GM23338 (cell line): ENCODE measurements at regions not wholly inside any gene's neighbourhood (a gene's known extent, or its start where the extent isn't known, plus 50 kb on each side); places are given as distances from the start of the nearest gene placed in this dataset.

Experiments
- ATAC-seq: fragments of 200-7000 bp; cut with Tn5 transposase; 3 replicates; pipeline ENCODE4 v1.9.1; 2020
- DNase-seq: peaks from one replicate; pipeline ENCODE4 v3.0.0-alpha.2; 2015; ENCODE audit warnings: low spot score
- H2AFZ ChIP-seq: fragments of 200-600 bp; sonication (generic); 2 replicates; pipeline ENCODE4 v1.8.0; 2016; ENCODE audit warnings: antibody characterized with exemption, mild to moderate bottlenecking, moderate library complexity
- H3F3A ChIP-seq: fragments of 200-600 bp; sonication (generic); replicated peaks from 2 replicates; pipeline ENCODE4 v1.8.0; 2017; ENCODE audit warnings: antibody characterized with exemption, mixed run types, low read depth
- H3K27ac ChIP-seq: fragments of 200-600 bp; sonication (generic); 2 replicates; pipeline ENCODE4 v1.6.1; 2016; ENCODE audit warnings: low read depth
- H3K27me3 ChIP-seq: fragments of 200-600 bp; sonication (generic); 2 replicates; pipeline ENCODE4 v1.8.0; 2016; ENCODE audit warnings: mild to moderate bottlenecking, mixed run types, moderate library complexity; ENCODE audit not compliant: insufficient read depth
- H3K36me3 ChIP-seq: fragments of 200-600 bp; sonication (generic); 2 replicates; pipeline ENCODE4 v1.8.0; 2016; ENCODE audit warnings: mild to moderate bottlenecking; ENCODE audit not compliant: insufficient read depth
- H3K4me1 ChIP-seq: fragments of 200-600 bp; sonication (generic); 2 replicates; pipeline ENCODE4 v1.8.0; 2016; ENCODE audit warnings: mild to moderate bottlenecking, moderate library complexity; ENCODE audit not compliant: insufficient read depth
- H3K4me2 ChIP-seq: fragments of 200-600 bp; sonication (generic); 2 replicates; pipeline ENCODE4 v1.7.1; 2017; ENCODE audit warnings: mixed run types
- H3K4me3 ChIP-seq: fragments of 200-600 bp; sonication (generic); 2 replicates; pipeline ENCODE4 v1.6.1; 2016; ENCODE audit warnings: mixed run types
- H3K79me2 ChIP-seq: fragments of 200-600 bp; sonication (generic); replicated peaks from 2 replicates; pipeline ENCODE4 v1.8.0; 2017; ENCODE audit warnings: mild to moderate bottlenecking; ENCODE audit not compliant: insufficient read depth
- H3K9me2 ChIP-seq: fragments of 200-600 bp; sonication (generic); 2 replicates; pipeline ENCODE4 v1.8.0; 2017; ENCODE audit not compliant: insufficient read depth
- H4K20me1 ChIP-seq: fragments of 200-600 bp; sonication (generic); replicated peaks from 2 replicates; pipeline ENCODE4 v1.8.0; 2017; ENCODE audit warnings: mild to moderate bottlenecking; ENCODE audit not compliant: insufficient read depth
- H3K27ac Mint-ChIP-seq: 2 replicates; pipeline ENCODE4 v1.8.0; 2020; ENCODE audit warnings: inconsistent platforms, mild to moderate bottlenecking, moderate library complexity, mixed read lengths
- H3K27me3 Mint-ChIP-seq: 3 replicates; pipeline ENCODE4 v1.8.0; 2022; ENCODE audit warnings: low read depth, mild to moderate bottlenecking, moderate library complexity, mixed read lengths, inconsistent platforms; ENCODE audit not compliant: insufficient read depth, poor library complexity
- H3K36me3 Mint-ChIP-seq: 3 replicates; pipeline ENCODE4 v1.8.0; 2021; ENCODE audit warnings: low read depth, mild to moderate bottlenecking, inconsistent platforms, moderate library complexity, mixed read lengths
- H3K4me1 Mint-ChIP-seq: 3 replicates; pipeline ENCODE4 v1.8.0; 2020; ENCODE audit warnings: mild to moderate bottlenecking, inconsistent platforms, mixed read lengths
- H3K4me3 Mint-ChIP-seq: 3 replicates; pipeline ENCODE4 v1.8.0; 2021; ENCODE audit warnings: moderate library complexity, mild to moderate bottlenecking, inconsistent platforms, mixed read lengths
- H3K9me3 Mint-ChIP-seq: 3 replicates; pipeline ENCODE4 v1.8.0; 2020; ENCODE audit warnings: moderate library complexity, mild to moderate bottlenecking, inconsistent platforms, mixed read lengths
- CREB1 ChIP-seq: fragments of 250-450 bp; sonication (Bioruptor Pico); IDR thresholded peaks from 2 replicates; pipeline ENCODE4 v1.5.0; 2020; ENCODE audit warnings: low read depth, mild to moderate bottlenecking, moderate library complexity
- CTCF ChIP-seq, 2 experiments: fragments of 200-600 bp in 1 of 2; sonication (generic) in 1 of 2; conservative IDR thresholded peaks; 2 replicates each; pipeline versions ENCODE4 v1.5.1 to v1.6.1; 2016 to 2017; ENCODE audit warnings: antibody characterized with exemption in 2 of 2, low read depth in 2 of 2, mild to moderate bottlenecking in 2 of 2, moderate library complexity in 1 of 2
- ETS1 ChIP-seq: IDR thresholded peaks from 2 replicates; pipeline ENCODE4 v1.6.1; 2016; ENCODE audit warnings: antibody characterized with exemption
- EZH2 ChIP-seq: fragments of 200-600 bp; sonication (generic); IDR thresholded peaks from one replicate; pipeline ENCODE4 v1.8.0; 2017; ENCODE audit warnings: antibody characterized with exemption, mild to moderate bottlenecking, low read depth; ENCODE audit not compliant: unreplicated experiment
- EZH2phosphoT487 ChIP-seq: fragments of 200-600 bp; sonication (generic); IDR thresholded peaks from one replicate; pipeline ENCODE4 v1.8.1; 2018; ENCODE audit warnings: antibody characterized with exemption; ENCODE audit not compliant: unreplicated experiment
- JUNB ChIP-seq: IDR thresholded peaks from one replicate; pipeline ENCODE4 v1.6.1; 2016; ENCODE audit warnings: antibody characterized with exemption; ENCODE audit not compliant: unreplicated experiment
- POLR2AphosphoS5 ChIP-seq: IDR thresholded peaks from 2 replicates; pipeline ENCODE4 v1.6.1; 2016; ENCODE audit warnings: antibody characterized with exemption, low read depth
- REST ChIP-seq: IDR thresholded peaks from one replicate; pipeline ENCODE4 v1.6.1; 2018; ENCODE audit warnings: antibody characterized with exemption; ENCODE audit not compliant: unreplicated experiment
- STAT1 ChIP-seq: IDR thresholded peaks from one replicate; pipeline ENCODE4 v1.6.1; 2016; ENCODE audit warnings: antibody characterized with exemption; ENCODE audit not compliant: unreplicated experiment

GRCh38 chr7:83271212-83272099 lies 108.8 kb upstream of the PCLO start:
- Histone ChIP-seq H3K9me2 (no peaks in the 10 kb centered on the region), H3K79me2 (no peaks in the 10 kb centered on the region), H3K27ac (no peak overlapping the region), H3K4me2 (no peak overlapping the region), H3K4me1 (peaks cover 11% of the 10 kb centered on the region; the same call in 1 of the 2 replicates), H3K27me3 (no peaks in the 10 kb centered on the region), H3K4me3 (no peak overlapping the region), H2AFZ (no peak overlapping the region), H4K20me1 (no peaks in the 10 kb centered on the region), H3K36me3 (no peaks in the 10 kb centered on the region), H3F3A (no peaks in the 10 kb centered on the region)
- peaks cover 9% of the 10 kb centered on the region for H3K4me1 Mint-ChIP-seq
- no peaks in the 10 kb centered on the region for H3K9me3 Mint-ChIP-seq
- no peak overlapping the region for H3K27ac Mint-ChIP-seq
- no peaks in the 10 kb centered on the region for H3K27me3 Mint-ChIP-seq
- H3K4me3 Mint-ChIP-seq = no peak overlapping the region
- DNase-seq (peak; percentile 59), ATAC-seq (peak; percentile 90)
- TF ChIP-seq CTCF (conservative IDR thresholded peaks at IDR 0.05; ENCODE audit: low read depth in 2 of 2) (peak; percentile 68 to 79), CREB1 (CRISPR knock-in tag) (no peak)
- no peaks in the 10 kb centered on the region for H3K36me3 Mint-ChIP-seq

GRCh38 chr7:83270407-83270806 lies 107.7 kb upstream of the PCLO start:
- no peak overlapping the region for H3K4me3 ChIP-seq
- Mint-ChIP-seq H3K27me3 (no peaks in the 10 kb centered on the region), H3K36me3 (no peaks in the 10 kb centered on the region), H3K27ac (no peak overlapping the region), H3K4me3 (no peak overlapping the region), H3K9me3 (no peaks in the 10 kb centered on the region), H3K4me1 (peaks cover 9% of the 10 kb centered on the region)
- peak overlapping the region; percentile 24; the same call in 1 of the 2 replicates for H2AFZ ChIP-seq
- H4K20me1 ChIP-seq = no peaks in the 10 kb centered on the region
- H3K27me3 ChIP-seq = no peaks in the 10 kb centered on the region
- H3K4me1 ChIP-seq = peaks cover 11% of the 10 kb centered on the region; the same call in 1 of the 2 replicates
- H3K4me2 ChIP-seq = no peak overlapping the region
- ATAC-seq = no peak
- H3F3A ChIP-seq = no peaks in the 10 kb centered on the region
- no peak for DNase-seq
- H3K36me3 ChIP-seq = no peaks in the 10 kb centered on the region
- no peak overlapping the region for H3K27ac ChIP-seq
- no peaks in the 10 kb centered on the region for H3K79me2 ChIP-seq
- TF ChIP-seq EZH2phosphoT487 (no peak), JUNB (no peak), REST (no peak), EZH2 (no peak), POLR2AphosphoS5 (no peak), STAT1 (no peak), ETS1 (no peak)
- no peaks in the 10 kb centered on the region for H3K9me2 ChIP-seq
